ENCODE measurements at regions not wholly inside any gene's neighbourhood (a gene's known extent, or its start where the extent isn't known, plus 50 kb on each side); places are given as distances from the start of the nearest gene placed in this dataset.

- Mint-ChIP-seq H3K9me3 (peaks cover 9% of the 10 kb centered on the region), H3K4me1 (no peaks in the 10 kb centered on the region), H3K27ac (no peak overlapping the region), H3K4me3 (no peak overlapping the region), H3K36me3 (no peaks in the 10 kb centered on the region), H3K27me3 (no peaks in the 10 kb centered on the region)
- no peak for ATAC-seq
These were observed 433.1 kb downstream of the HTR7 start for GRCh38 chr10:90424730-90425129.

DNA sequence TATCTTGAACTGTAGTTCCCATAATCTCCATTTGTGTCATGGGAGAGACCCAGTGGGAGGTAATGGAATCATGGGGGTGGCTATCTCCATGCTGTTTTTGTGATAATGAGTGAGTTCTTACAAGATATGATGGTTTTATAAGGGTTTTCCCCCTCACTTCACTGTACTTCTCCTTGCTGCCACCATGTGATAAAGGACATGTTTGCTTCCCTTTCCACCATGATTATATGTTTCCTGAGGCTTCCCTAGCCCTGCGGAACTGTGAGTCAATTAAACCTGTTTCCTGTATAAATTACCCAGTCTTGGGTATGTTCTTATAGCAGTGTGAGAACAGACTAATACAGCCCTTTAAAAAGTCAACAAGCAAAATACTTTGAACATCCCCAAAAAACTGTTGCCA, 427.7 kb downstream of the HTR7 start:
- no peak overlapping the region for H3K27ac Mint-ChIP-seq
- H3K36me3 Mint-ChIP-seq: no peaks in the 10 kb centered on the region
- ATAC-seq: no peak
- no peaks in the 10 kb centered on the region for H3K4me1 Mint-ChIP-seq
- no peak overlapping the region for H3K4me3 Mint-ChIP-seq
- peaks cover 4% of the 10 kb centered on the region for H3K9me3 Mint-ChIP-seq
- H3K27me3 Mint-ChIP-seq: no peaks in the 10 kb centered on the region

- H3K4me3 Mint-ChIP-seq: no peak overlapping the region
- no peaks in the 10 kb centered on the region for H3K36me3 Mint-ChIP-seq
- no peaks in the 10 kb centered on the region for H3K9me3 Mint-ChIP-seq
- H3K27me3 Mint-ChIP-seq: no peaks in the 10 kb centered on the region
- no peaks in the 10 kb centered on the region for H3K4me1 Mint-ChIP-seq
- no peak for ATAC-seq
- H3K27ac Mint-ChIP-seq: no peak overlapping the region
These were observed 425.0 kb downstream of the HTR7 start for GRCh38 chr10:90432866-90433265.

DNA sequence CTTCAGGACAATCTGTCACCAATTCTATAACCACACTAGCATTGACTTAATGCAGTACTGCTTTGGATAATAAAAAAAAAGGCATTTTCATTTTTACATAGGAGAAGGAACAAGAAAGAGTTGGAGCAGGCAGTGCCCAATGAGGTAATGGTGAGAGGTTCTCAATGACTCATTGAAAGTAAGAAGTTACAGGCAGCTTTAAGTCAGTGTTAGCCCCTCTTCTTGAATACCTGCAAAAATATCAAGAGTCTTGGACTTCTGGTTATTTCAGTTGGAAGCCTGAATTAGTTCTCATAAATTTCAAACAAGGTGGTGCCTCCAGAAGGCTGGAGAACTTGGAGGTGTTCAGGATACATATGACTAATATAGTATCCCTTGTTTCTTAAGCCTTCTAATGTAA, 422.5 kb downstream of the HTR7 start:
- H3K27me3 Mint-ChIP-seq: no peaks in the 10 kb centered on the region
- H3K4me3 Mint-ChIP-seq: no peak overlapping the region
- H3K9me3 Mint-ChIP-seq: no peaks in the 10 kb centered on the region
- H3K4me1 Mint-ChIP-seq: no peaks in the 10 kb centered on the region
- no peaks in the 10 kb centered on the region for H3K36me3 Mint-ChIP-seq
- no peak overlapping the region for H3K27ac Mint-ChIP-seq
- no peak for ATAC-seq

DNA sequence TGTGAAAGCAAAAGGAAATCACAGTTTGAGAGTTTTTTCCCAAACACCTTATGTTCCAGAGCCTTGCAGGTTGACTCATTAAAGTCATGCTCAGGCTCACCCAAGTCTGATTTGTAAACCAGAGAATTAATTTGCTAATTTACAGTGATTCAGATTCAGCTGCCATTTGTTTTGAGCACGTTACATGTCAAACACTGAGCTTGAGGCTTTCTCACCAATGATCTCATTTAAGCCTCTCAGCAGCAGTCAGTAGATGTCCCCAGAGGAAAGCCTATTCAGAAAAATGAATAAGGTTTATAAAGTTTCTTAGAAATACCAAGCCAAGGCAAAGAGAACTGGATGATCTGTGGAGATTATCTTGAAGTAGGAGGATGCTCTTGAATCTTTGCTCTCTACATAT, 420.4 kb downstream of the HTR7 start:
- Mint-ChIP-seq H3K9me3 (peaks cover 10% of the 10 kb centered on the region), H3K4me3 (no peak overlapping the region), H3K27ac (no peak overlapping the region), H3K27me3 (no peaks in the 10 kb centered on the region), H3K36me3 (no peaks in the 10 kb centered on the region), H3K4me1 (no peaks in the 10 kb centered on the region)
- ATAC-seq: no peak

DNA sequence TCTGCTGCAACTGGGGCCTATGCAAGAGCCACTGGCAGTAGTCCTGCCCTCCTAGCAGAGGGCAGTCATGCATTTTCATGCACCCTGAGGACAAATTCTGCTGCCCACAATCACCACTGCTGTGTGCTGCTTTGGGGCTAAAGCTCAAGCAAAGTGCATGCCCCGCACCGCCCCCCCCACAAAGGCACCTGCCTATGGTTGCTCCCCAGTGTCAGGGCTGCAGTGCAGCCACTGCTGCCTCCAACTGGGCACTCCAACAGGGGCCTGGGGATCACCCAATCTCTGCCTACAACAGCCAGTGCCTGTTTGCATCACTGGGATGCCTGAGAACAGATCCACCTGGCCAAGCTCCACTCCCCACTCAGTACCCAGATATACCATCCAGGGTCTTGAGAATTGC, 417.0 kb downstream of the HTR7 start:
- H3K27me3 Mint-ChIP-seq: no peaks in the 10 kb centered on the region
- no peaks in the 10 kb centered on the region for H3K4me1 Mint-ChIP-seq
- no peak overlapping the region for H3K27ac Mint-ChIP-seq
- ATAC-seq: no peak
- no peak overlapping the region for H3K4me3 Mint-ChIP-seq
- peaks cover 19% of the 10 kb centered on the region for H3K9me3 Mint-ChIP-seq
- H3K36me3 Mint-ChIP-seq: no peaks in the 10 kb centered on the region

DNA sequence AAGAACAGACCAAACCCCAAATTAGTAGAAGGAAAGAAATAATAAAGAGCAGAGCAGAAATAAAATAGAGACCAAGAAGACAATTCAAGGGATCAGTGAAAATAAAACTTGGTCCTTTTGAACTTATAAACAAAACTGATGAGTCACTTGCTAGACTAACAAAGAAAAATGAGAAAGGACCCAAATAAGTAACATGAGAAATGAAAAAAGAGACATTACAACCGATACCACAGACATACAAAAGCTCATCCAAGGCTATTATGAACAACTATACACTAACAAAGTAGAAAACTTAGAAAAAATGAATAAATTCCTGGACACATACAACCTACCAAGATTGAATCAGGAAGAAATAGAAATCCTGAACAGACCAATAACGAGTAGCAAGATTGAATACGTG, 414.5 kb downstream of the HTR7 start:
- H3K4me3 Mint-ChIP-seq: no peak overlapping the region
- no peak overlapping the region for H3K27ac Mint-ChIP-seq
- no peaks in the 10 kb centered on the region for H3K27me3 Mint-ChIP-seq
- H3K36me3 Mint-ChIP-seq: no peaks in the 10 kb centered on the region
- no peak for ATAC-seq
- H3K9me3 Mint-ChIP-seq: peaks cover 27% of the 10 kb centered on the region
- no peaks in the 10 kb centered on the region for H3K4me1 Mint-ChIP-seq

GRCh38 chr10:90447831-90448230, 410.0 kb downstream of the HTR7 start:
- no peak for ATAC-seq
- no peaks in the 10 kb centered on the region for H3K27me3 Mint-ChIP-seq
- H3K4me1 Mint-ChIP-seq: no peaks in the 10 kb centered on the region
- H3K4me3 Mint-ChIP-seq: no peak overlapping the region
- peaks cover 13% of the 10 kb centered on the region for H3K9me3 Mint-ChIP-seq
- H3K27ac Mint-ChIP-seq: no peak overlapping the region
- H3K36me3 Mint-ChIP-seq: no peaks in the 10 kb centered on the region

GRCh38 chr10:90450797-90451196, 407.0 kb downstream of the HTR7 start:
- no peak overlapping the region for H3K4me3 Mint-ChIP-seq
- no peak for ATAC-seq
- H3K36me3 Mint-ChIP-seq: no peaks in the 10 kb centered on the region

GRCh38 chr10:90451283-90451682, 406.6 kb downstream of the HTR7 start:
- no peaks in the 10 kb centered on the region for H3K4me1 Mint-ChIP-seq
- no peak overlapping the region for H3K4me3 Mint-ChIP-seq
- peaks cover 7% of the 10 kb centered on the region for H3K9me3 Mint-ChIP-seq
- no peaks in the 10 kb centered on the region for H3K27me3 Mint-ChIP-seq
- no peaks in the 10 kb centered on the region for H3K36me3 Mint-ChIP-seq
- H3K27ac Mint-ChIP-seq: no peak overlapping the region
- ATAC-seq: no peak

More at GRCh38 chr10:90450797-90451196, 407.0 kb downstream of the HTR7 start:
- H3K4me1 Mint-ChIP-seq: no peaks in the 10 kb centered on the region
- H3K9me3 Mint-ChIP-seq: peaks cover 7% of the 10 kb centered on the region
- no peaks in the 10 kb centered on the region for H3K27me3 Mint-ChIP-seq
- H3K27ac Mint-ChIP-seq: no peak overlapping the region

GRCh38 chr10:90458054-90458453, 399.8 kb downstream of the HTR7 start:
- Mint-ChIP-seq H3K4me1 (no peaks in the 10 kb centered on the region), H3K36me3 (no peaks in the 10 kb centered on the region), H3K27ac (no peak overlapping the region), H3K27me3 (no peaks in the 10 kb centered on the region), H3K9me3 (no peaks in the 10 kb centered on the region), H3K4me3 (no peak overlapping the region)
- no peak for ATAC-seq

DNA sequence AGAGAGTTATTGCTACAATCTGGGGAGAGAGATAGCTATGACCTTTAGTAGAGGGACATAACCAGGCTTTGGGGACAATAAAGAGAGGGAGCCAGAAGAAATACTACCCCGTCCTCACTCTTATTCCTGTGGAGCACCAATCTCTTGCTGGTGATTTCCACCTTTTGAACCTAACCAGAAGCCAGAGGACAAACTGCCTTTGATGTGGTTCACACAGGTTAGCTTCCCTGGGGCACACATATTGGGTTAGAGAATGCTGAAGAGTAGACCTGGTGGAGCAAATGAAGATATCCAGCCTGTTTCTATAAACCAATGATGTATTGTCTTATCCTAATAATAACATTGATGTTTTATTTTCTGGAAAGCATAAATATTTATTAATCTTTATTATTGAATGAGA, 399.3 kb downstream of the HTR7 start:
- Mint-ChIP-seq H3K4me1 (no peaks in the 10 kb centered on the region), H3K9me3 (no peaks in the 10 kb centered on the region), H3K36me3 (no peaks in the 10 kb centered on the region), H3K27me3 (no peaks in the 10 kb centered on the region), H3K27ac (no peak overlapping the region), H3K4me3 (no peak overlapping the region)
- ATAC-seq: no peak

DNA sequence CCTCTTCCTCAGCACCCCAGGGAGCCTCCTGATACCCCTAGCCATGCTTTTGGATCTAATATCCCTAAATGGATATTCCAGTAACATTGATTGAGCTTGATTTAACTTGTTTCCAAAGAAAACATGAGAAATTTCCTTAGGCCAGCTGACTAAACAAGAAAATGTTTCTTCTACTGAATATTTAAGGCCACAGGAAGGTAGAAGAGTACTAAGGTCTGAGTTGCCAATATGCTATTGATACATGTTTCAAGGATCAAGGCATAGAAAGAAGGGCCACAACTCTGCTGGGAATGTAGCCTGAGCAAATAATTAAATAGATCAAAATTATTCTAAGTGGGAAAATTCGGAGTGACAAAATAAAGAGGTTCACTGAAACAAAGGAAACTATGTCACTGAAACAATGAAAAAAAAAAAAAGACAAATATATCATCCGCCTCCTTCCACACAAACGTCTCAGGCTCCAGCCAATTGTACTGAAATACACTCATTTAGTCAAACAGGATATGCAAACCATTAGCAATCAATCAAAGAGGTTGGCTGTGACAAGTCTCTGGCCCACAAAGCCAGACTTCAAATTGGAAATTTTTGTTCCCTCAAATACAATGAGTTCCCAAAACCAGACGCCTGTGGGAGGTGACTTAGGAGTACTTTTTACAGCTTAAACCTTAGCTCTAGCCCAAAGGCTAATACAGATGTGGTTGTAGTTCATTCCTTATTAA, 396.2 kb downstream of the HTR7 start:
- Mint-ChIP-seq H3K4me3 (no peak overlapping the region), H3K27ac (no peak overlapping the region), H3K4me1 (no peaks in the 10 kb centered on the region), H3K9me3 (no peaks in the 10 kb centered on the region), H3K27me3 (no peaks in the 10 kb centered on the region), H3K36me3 (no peaks in the 10 kb centered on the region)
- no peak for ATAC-seq

DNA sequence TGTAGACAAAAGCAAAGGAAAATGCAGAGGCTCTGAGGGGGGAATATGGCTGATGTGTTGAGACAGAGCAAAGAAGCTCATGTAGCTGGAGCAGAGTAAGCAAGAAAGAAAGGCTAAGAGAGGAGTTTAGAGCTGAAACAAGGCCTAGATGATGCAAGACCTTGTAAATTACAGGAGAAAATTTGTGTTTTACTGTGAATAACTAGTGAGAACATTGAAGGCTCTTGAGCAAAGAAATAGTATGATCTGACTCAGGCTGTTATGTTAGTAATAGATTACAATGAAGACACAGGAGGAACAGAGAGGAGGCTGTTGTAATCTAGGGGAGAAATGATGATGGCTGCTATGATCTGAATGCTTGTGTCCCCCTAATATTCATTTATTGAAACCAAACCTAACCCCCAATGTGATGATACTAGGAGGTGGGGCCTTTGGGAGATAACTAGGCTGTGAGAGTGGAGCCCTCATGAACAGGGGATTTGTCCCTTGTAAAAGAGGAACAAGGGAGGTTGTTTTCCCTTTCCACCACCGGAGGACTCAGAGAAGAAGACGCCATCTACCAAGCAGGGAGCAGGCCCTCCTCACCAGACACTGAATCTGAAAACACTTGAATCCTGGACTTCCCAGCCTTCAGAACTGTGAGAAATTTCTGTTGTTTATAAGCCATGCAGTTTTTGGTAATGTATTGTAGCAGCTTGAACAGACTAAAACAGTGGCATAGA, 394.9 kb downstream of the HTR7 start:
- H3K4me3 Mint-ChIP-seq: no peak overlapping the region
- H3K9me3 Mint-ChIP-seq: no peaks in the 10 kb centered on the region
- no peak for ATAC-seq
- no peaks in the 10 kb centered on the region for H3K4me1 Mint-ChIP-seq
- H3K27ac Mint-ChIP-seq: no peak overlapping the region
- H3K27me3 Mint-ChIP-seq: no peaks in the 10 kb centered on the region
- H3K36me3 Mint-ChIP-seq: no peaks in the 10 kb centered on the region

GRCh38 chr10:90464329-90464728, 393.5 kb downstream of the HTR7 start:
- H3K36me3 Mint-ChIP-seq: no peaks in the 10 kb centered on the region
- H3K27me3 Mint-ChIP-seq: no peaks in the 10 kb centered on the region
- H3K27ac Mint-ChIP-seq: no peak overlapping the region
- no peaks in the 10 kb centered on the region for H3K9me3 Mint-ChIP-seq
- H3K4me1 Mint-ChIP-seq: no peaks in the 10 kb centered on the region
- no peak for ATAC-seq
- H3K4me3 Mint-ChIP-seq: no peak overlapping the region

GRCh38 chr10:90470966-90471365, 386.9 kb downstream of the HTR7 start:
- ATAC-seq: no peak
- Mint-ChIP-seq H3K4me3 (no peak overlapping the region), H3K27me3 (no peaks in the 10 kb centered on the region), H3K27ac (no peak overlapping the region), H3K4me1 (no peaks in the 10 kb centered on the region), H3K9me3 (peaks cover 11% of the 10 kb centered on the region), H3K36me3 (no peaks in the 10 kb centered on the region)
